Epithelial cell of prostate (primary cell): ENCODE measurements at regions not wholly inside any gene's neighbourhood (a gene's known extent, or its start where the extent isn't known, plus 50 kb on each side); places are given as distances from the start of the nearest gene placed in this dataset.

Source experiments
- DNase-seq: peaks from one replicate; pipeline ENCODE4 v3.0.0-alpha.2; 2011; ENCODE audit warnings: low read depth, low spot score
- H3K27ac ChIP-seq: fragments of 450-650 bp; 2 replicates; pipeline ENCODE4 v1.5.1; 2017; ENCODE audit warnings: mild to moderate bottlenecking

DNA sequence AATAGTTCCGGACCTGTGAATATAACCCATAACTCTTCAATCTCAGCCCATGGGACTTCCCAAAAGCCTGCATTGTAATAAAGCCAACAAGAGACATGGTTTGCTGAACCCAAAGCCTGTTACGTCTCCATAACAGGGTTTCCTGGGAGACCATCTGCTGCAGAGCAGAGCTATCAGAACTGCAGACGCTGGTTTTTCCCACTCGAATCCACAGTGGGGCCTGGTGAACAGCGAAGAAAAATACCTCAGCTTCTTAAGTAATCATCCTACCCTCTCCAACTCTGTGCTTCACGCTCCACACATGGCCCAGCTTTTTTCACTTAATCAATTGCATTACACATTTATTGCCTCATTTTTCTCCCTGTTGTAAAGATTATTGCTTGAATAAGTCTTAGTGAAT, 409.5 kb upstream of the GRIA1 start:
- H3K27ac ChIP-seq = no peak overlapping the region
- DNase-seq = no peak

DNA sequence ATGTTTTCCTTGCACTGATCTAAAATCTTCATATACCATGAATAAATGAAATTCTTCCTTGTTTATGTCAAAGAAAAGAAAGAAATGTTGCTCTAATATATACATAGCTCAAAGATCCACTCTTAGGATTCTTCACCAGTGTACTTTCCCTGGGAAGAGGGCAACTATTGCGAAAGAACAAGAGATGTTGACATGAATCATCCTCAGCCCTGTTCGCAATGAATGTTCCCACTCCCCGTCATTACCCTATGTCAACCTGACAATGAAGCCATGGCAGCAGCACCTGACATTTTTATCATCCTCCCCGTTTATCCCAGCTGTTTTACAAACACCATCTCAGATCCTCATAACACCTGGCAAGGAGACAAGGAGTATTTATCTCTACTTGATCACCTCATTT, 409.1 kb upstream of the GRIA1 start:
- H3K27ac ChIP-seq = no peak overlapping the region
- DNase-seq = no peak

DNA sequence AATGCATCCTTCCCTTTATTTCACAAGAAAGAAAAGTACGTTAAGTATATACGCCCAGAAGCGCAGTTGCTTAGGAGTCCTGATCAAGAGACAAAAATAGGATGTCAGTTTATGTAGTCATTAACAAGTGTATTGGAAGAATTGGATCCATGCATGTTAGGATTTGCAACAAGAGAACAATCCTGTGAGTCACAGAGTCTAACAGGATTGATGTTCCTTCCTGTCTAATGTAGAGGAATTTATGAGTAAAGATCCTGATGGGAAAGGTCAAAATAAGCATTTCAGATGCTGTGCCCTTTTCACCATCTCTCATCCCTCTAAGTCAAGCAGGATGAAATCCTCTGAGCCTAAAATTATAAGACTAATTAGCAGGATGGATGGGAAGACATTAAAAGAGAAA, 406.0 kb upstream of the GRIA1 start:
- no peak for DNase-seq
- H3K27ac ChIP-seq = peak overlapping the region; percentile 11

DNA sequence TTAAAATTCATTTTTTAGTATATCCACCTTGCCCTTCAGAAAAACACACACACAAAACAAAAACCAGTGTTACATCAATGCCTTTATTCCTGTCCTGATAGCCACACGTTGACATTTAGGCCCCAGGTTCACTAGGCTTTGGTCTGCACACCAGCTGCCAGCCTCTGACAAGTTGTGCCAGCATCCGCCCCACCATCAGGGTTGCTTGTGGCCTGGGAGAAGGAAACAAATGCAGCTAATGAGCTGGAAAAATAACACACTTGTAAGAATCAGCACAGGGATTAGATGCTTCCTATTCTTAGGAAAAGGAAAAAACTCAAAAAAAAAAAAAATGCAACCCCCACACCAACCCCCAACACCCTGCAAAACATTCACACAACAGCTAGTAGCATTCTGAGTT, 404.0 kb upstream of the GRIA1 start:
- H3K27ac ChIP-seq = no peak overlapping the region
- DNase-seq = no peak

DNA sequence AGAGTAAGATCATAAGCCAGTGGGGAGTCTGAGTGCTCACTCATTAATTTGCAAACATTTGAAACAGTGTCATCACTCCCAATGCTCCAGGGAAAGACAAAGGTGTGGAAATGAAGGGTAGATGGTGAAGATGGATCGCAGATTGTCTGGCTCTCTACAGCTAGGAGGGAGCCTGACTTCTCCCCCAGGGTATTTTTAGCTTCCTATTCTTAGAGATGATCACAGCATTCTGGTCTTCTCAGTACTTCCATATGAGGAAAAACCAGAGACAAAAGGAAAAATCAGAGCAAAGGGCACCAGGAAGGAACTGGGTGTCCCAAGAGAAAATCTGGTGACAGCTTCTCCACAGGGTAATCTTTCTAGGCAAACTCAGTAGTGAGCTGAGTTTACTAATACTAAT, 401.9 kb upstream of the GRIA1 start:
- no peak overlapping the region for H3K27ac ChIP-seq
- no peak for DNase-seq

DNA sequence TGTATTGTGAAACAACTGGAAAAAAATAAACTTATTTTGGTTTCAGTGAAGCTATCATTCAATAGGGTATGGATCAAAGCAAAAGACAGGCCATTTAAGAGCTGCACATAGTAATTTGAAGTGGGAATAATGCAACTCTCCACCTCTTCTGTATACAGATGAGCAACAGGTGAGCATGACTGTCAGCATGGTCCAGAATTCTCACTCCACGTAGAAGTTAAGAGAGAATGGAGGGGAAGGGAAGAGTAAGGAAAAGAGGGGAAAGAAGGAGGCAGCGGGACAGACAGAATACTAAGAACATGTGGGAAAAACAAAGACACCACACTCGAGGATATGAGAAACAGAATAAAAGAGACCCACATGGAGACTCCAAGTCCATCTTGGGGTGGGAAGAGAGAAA, 396.1 kb upstream of the GRIA1 start:
- DNase-seq = no peak
- H3K27ac ChIP-seq = no peak overlapping the region

DNA sequence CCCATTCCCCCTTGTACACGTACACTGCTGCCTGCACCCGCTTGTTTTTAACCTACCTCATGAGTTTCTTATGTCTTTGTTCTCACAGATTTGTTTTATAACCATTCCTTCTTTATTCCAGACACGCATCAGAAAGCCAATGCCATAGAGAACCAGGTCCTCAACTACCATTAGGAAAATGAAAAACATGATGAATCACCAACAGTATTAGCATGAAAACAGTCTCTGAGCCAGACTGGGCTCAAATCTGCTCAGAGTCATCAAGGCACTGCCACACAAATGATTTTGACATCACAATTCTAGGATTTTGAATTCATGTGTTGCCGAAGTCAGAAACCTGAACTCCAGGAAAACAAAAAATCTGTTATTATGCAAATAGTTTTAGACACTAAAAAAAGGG, 394.1 kb upstream of the GRIA1 start:
- no peak for DNase-seq
- no peak overlapping the region for H3K27ac ChIP-seq

DNA sequence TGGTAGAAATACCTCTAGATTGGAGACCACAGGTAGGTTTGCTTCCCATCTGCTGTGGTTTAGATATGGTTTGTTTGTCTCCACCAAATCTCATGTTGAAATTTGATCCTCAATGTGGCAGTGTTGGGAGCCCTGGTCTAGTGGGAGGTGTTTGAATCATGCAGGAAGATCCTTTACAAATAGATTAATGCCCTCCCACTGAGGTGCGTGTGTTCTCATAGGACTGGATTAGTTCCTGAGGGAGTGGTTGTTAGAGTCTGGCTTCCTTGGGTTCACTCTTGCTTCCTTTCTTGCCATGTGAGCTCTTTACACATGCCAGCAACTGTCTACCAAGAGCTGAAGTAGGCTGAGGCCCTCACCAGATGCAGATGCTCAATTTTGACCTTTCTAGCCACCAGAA, 391.1 kb upstream of the GRIA1 start:
- H3K27ac ChIP-seq = no peak overlapping the region
- DNase-seq = no peak

DNA sequence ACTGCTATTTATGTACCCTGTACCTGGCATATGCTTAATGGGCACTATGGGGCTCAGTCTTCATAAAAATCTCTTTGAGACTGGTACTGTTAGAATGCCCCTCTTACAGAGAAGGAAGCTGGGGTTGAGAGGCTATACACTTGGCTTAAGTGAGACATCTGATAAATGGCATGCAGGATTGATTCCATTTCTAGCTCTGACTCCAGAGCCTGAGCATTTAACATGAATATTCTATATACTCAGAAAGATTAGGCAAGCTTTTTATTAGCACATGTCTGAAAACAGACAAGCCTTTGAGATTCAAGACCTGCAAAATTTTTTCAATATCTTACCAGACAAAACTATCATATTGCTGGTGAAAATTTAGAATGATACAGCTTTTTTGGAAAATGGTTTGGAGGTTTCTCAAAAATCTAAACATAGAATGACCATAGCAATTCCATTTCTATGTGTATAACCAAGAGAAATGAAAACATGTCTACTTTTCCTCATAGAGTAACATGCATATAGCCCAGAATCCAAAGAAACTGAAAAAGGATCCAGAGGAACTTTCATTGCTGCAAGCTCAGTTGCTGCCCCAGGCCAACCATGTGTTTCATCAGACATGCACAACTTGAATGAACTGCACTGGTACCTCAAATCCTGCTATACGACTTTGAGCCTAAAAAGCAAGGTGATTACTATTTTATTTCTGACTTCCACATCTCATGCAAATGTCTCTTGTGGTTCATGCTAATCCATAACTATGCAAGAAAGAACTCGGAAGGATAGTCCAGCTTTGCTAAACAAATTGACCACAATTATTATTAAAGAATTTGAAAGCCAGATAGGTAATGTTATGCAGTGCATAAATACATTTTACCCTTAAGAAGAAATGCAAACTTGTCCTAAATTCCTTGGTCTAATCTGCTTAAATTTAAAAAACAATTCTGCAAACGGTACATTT, 389.0 kb upstream of the GRIA1 start:
- DNase-seq = no peak

DNA sequence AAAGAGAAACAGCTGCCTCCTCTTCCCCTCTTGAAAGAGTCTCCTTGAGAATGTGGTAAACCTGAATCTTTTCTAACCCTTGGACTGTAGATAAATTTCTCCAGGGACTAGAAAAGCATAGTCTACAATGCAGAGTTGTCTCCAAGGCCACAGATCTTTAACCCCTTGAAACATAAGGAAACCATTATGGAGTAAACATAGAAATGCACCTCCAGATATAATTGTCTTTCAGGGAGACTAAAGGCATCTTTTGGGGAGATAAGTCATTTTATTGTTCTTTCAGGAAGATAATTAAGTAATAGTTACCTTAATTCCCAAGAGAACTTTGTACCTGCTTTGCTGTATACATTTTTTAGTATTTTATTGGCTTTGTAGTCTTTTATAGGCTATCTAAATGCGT, 373.6 kb upstream of the GRIA1 start:
- no peak for DNase-seq

More for the DNA sequence above, 389.0 kb upstream of the GRIA1 start:
- H3K27ac ChIP-seq = no peak overlapping the region

DNA sequence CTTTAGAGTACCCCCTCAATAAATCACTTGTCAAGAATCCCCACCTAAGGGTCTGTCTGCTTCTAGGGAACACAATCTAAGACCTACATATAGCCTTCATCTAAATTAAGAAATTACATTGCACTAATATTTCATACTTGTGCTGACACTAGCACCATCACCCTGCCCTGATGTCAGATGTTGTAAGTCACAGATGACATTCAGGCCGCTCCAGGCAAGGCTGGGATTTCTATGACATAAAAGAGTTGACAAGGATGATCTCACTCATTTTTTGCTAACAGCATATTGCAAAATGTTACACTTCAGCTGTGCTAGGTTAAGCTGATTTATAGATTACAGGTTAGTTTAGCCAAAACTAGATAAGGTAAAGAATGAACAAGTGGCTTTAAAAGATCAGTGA, 372.5 kb upstream of the GRIA1 start:
- DNase-seq = no peak
- no peak overlapping the region for H3K27ac ChIP-seq

More for the DNA sequence above, 373.6 kb upstream of the GRIA1 start:
- no peak overlapping the region for H3K27ac ChIP-seq

DNA sequence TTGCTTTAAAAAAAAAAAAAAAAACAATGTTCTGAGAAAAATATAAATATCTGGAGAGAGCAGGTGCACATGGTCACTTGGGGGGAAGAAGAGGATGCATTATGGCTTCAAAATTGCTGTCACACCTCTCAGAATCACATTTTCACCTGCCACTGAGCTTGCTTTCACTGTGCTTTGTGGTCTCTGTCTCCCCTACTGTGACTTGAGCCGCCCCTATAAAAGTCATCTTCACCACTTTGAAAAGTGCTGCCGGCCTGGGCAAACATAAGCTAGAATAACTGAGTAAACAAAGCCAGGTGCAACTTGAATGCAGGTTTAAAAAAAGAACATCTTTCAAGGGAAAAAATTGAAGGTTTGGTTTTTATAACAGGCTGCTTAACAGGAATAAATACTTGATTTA, 368.1 kb upstream of the GRIA1 start:
- no peak overlapping the region for H3K27ac ChIP-seq
- no peak for DNase-seq

DNA sequence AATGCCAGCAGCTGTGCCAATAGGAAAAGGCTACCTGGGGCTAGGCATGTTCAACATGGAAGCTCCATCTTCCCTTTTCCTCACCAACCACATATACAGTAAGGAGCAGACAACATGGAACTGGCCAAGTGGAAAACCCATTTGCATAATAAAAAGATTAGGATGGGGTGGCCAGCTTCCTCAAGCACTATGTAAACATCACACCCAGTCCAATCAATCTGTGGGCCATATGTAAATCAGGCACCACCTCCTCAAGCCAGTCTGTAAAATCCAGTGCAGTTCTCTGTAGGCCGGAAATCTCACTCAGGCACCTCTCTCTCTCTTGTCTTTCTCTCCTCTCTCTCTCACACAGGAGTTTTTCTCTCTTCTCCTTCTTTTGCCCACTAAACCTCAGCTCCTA, 360.2 kb upstream of the GRIA1 start:
- DNase-seq = no peak
- no peak overlapping the region for H3K27ac ChIP-seq

DNA sequence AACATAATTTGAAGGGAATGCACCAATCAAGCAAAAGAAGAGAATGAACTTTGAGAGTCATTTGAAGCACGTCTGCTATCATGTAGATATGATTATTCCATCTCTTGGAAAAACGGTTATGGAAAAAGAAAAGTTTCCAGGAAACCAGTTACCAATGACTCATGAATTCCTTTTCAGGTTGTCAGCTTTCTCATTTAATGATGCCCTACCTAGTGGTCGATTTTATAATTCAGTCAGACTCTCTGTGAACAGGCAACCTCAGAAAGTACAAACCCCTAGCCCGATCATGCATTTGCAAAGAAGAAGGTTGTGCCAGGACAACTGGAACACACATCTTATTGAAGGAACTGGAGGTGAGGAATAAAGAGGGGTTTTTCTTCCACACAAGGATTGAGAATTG, 355.1 kb upstream of the GRIA1 start:
- DNase-seq = no peak
- no peak overlapping the region for H3K27ac ChIP-seq

DNA sequence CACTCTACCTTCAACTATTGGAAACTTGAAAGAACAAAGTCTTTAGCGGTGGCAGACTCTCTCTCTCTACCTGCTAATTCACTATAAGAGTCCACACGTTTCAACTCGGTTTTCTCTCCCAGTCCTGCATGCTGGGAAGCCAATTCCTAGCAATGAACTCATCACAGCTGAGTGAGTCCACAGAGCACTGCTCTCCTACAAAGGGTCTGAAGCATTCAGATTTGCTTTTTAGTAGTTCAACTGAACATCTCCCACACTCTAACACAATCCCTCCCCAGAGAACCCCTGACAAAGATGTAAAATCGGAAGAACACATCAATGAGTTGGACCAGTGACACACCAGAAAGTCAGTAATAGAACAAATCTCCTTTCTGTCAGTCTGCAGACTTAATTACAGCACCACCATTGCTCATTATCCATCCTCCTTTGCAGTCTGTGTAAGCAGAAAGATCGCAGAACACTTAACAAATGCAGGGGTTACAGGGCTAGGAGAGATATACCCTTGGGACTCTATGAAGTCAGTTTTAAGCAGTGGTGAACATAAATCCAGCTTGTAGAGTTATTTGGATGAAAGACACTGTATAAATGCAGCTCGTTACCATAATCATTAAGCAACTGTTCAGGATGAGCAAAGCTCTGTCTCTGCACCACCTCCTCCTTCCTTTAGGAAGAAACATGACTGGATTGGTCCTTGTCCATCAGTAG, 353.4 kb upstream of the GRIA1 start:
- H3K27ac ChIP-seq = no peak overlapping the region
- DNase-seq = no peak

DNA sequence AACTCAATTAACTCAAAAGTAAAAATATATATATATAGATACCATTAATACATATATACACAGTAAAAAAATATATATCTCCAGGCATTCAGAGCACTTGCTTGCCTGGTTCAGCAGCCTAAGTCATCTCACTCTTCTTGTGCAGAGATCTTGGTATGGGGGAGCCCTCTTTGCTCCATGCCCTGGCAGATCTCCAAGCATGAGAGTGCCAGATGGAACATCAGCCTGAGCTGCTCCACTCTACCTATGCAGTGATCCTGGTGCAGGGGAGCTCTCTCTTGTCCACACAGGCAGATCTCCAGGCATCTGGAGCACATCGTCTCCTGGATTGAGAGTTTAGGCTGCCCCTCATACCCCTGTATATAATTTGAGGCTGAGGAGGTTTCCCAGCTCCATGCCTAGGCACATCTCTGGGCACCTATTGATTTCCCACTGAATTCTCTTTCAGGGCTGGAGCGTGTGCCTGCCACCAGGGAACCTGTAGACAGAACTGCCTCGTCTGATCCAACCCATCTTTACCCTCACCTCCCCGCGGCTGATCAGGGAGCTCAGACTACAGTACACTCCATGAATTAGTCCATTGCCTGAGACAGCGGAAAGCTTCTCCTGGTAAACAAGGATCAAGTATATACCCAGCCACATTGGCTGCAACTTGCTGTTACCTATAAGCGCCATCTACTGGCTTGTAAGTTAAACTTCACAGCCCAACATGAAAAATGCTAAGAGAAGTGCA, 342.4 kb upstream of the GRIA1 start:
- DNase-seq = peak; percentile 31
- no peak overlapping the region for H3K27ac ChIP-seq

DNA sequence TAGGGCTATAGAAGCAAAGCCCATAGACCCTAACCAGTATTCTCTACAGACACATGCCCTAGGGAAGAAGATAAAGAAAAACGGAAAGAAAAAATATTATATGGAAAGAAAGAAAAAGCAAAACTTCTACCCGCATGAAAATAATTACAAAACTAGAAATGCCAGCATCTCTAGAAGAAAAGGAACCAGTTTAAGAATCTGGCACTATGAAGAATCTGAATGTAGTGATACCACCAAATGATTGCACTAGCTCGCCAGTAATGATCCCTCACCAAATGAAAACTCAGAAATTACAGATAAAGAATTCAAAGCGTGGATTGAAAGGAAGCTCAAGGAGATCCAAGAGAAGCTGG, 341.9 kb upstream of the GRIA1 start:
- no peak for DNase-seq
- H3K27ac ChIP-seq = no peak overlapping the region

DNA sequence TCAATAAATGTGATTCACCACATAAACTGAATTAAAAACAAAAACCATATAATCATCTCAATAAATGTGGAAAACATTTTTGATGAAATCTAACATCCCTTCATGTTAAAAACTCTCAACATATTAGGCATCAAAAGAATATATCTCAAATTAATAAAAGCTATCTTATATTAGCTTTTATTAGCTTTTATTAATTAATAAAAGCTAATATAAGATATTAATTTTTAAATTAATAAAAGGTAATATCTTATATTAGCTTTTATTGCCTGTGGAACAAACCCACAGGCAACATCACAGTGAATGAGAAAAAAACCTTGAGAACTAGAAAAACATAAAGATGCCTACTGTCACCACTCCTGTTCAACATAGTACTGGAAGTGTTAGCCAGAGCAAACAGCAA, 338.9 kb upstream of the GRIA1 start:
- H3K27ac ChIP-seq = no peak overlapping the region
- no peak for DNase-seq

DNA sequence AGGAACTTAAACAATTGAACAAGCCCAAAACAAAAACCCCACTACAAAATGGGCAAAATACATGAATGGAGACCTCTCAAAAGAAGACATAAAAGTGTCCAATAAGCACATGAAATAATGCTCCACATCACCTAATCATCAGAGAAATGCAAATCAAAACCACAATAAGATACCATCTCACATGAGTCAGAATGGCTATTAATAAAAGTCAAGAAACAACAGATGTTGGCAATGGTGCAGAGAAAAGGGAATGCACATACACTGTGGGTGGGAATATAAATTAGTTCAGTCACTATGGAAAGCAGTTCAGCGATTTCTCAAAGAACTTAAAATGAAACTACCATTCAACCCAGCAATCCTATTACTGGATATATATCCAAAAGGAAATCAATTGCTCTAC, 337.4 kb upstream of the GRIA1 start:
- no peak for DNase-seq
- no peak overlapping the region for H3K27ac ChIP-seq

DNA sequence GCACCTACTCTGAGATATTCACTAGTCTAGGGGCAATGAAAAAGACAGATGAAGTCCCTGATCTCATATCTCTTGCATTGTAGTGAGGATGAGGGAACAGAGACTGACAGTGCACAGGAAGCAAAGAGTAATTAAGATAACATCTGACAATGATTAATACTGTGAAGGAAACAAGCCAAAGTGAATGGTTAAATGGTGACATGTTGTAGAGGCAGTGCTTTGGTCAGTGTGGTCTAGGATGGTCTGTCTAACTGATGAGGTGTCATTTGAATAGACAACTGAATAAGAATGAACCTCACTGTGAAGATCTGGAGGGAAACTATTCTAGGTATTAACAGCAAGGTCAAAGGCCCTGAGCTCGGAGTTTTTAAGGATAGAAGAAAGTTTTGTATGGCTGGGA, 333.3 kb upstream of the GRIA1 start:
- DNase-seq = no peak
- no peak overlapping the region for H3K27ac ChIP-seq

DNA sequence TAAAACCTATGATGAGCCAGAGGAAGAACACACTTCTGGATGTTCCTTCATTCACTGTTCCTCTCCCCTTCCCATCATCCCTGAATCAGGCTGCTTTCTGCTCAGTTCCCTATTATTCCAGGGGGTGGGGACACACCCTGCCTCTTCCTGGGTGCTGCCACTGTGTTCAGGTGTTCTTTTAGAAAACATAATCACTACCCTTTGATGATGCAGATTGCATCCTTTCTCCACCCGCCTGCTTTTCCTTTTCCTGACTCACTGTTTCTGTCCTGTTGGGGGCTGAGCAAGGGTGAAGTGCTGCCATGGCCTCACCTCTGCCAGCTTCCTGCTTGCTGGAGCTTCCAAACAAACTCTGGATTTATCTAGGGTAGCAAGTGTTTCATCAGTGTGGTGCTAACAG, 331.9 kb upstream of the GRIA1 start:
- H3K27ac ChIP-seq = peak overlapping the region; percentile 69
- no peak for DNase-seq
